ENCODE measurements at regions not wholly inside any gene's neighbourhood (a gene's known extent, or its start where the extent isn't known, plus 50 kb on each side); places are given as distances from the start of the nearest gene placed in this dataset.

DNA sequence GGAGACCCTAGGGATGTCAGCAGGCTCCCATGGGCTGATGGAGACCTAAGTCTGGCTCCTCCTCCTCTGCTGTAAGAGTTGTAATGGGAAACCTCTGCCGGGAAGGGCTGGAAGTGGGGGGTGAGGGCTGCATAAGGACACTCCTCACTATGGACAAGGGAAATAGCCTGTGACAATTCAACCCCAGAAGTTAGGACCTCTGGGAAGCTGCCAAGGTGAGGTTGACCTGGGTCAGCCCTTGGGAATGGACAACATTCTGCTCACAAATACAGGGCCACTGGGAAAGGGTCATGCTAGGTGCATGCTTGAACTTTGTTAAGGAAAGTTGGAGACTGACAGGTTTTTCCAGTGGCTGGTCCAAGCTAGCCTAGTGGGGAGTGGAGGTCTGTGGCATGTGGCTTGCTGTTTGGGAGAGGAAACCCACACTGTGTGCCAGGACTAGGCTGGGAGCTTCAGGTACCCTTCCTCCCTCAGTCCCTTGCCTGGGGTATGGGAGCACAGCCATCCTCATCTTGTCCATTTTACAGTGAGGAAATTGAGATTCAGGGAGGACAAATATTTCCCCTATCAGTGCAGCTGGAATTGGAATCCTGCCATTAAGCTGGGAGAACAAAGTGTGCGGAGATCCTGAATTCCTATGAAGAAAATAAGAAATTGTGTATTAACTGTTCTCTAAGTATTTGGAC, 190.4 kb downstream of the SALL1 start:
- no peak for DNase-seq (ENCODE audit: low read depth)

DNA sequence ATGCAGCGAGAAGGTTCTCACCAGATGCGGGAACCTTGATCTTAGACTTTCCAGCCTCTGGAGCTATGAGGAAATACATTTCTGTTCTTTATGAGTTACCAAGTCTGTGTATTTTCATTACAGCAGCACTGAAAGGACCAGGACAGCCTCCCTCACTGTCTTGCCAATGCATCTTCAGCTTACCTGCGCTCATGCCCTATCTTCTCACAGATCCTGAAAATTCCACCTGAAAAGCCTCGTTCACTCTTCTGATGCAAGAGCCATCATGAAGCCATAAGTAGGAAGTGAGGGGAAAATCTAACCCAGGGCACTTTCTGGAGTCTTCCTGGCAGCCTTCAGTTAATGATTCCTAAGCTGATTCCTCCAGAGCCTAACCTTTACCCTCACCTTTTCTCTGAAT, 194.0 kb downstream of the SALL1 start:
- DNase-seq (ENCODE audit: low read depth) = no peak

DNA sequence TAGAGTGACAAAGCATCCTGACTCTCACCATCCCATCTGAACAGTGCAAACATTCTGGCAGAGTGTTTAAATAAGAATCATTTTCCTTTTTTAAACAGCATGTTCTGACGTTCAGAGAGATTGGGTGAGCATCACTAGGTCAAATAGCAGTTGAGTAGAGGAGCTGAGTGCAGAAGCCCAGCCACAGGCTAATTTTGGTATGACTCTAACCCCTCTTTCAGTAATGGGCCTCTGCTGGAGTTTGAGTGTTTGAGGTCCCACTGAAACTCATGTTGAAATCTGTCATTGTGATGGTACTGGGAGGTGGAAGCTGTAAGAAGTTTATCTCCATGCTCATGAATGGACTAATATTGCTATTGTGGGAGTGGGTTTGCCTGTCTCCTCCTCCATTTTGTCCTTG, 194.4 kb downstream of the SALL1 start:
- no peak for DNase-seq (ENCODE audit: low read depth)

DNA sequence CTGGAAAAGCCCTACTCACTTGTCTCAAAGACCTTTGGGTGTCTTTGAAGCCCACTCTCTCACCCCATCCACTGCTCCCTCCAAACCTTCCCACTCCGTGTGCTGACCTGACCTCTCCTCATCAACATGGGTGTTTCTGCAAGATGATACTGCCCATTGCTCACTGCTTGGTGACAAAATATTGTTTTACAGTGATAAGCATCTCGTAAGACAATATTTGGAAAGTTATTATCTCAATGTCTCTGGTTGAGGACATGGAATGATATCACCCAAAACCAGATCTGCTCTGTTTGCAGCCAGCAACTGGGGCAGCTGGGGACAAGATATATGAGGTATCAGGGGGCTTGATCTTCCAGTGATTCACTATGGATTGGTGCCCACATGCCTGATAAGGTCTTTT, 195.8 kb downstream of the SALL1 start:
- DNase-seq (ENCODE audit: low read depth) = no peak

DNA sequence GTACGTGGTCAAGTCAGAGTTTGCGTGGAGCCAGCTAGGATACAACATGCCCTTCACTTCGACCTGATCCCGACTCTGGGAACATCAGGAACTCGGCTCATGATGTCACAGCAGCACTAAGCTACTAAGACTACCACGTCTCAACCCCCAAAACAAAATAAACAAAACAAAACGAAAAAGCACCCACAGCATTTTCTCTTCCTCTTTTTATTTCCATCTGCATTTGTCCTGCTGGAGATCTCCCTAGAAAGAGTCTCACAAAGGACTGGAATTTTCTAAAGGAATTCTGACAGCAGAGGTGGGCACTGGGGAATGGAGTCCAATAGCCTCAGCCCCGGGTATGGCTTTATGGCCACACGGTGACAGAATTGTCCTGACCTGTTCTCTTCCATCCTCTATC, 196.6 kb downstream of the SALL1 start:
- DNase-seq (ENCODE audit: low read depth) = no peak

DNA sequence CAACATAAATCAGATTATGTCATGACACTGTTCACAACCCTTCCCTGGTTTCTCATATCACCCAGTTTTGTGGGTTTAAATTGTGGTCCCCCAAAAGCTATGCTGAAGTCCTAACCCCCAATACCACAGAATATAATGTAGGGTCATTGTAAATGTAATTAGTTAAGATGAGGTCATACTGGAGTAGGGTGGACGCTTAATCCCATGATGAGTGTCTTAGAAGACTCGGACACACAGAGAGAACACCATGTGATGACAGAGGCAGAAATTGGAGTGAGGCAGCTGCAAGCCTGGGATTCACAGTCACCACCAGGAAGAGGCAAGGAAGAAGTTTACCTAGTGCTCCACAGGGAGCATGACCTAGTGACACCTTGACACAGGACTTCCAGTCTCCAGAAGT, 197.8 kb downstream of the SALL1 start:
- DNase-seq (ENCODE audit: low read depth) = no peak

DNA sequence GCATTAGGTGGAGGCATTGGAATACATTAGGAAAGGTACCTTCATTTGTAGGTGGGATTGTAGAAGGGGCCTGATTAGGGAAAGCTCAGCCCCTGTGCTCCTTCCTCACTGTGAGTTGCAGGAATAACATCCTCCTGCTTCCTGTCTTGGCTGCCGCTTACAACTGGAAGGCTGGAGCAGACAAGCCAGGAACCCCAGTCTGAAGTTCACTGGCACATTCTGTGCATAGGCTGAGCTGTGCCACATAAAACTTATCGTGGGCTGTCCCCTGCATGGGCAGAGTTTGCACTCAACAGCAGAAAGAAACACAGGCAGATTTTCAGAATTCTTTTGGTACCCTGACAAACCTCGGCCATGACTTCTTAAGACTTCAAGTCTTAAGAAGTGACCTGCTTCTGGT, 200.1 kb downstream of the SALL1 start:
- DNase-seq (ENCODE audit: low read depth) = no peak

DNA sequence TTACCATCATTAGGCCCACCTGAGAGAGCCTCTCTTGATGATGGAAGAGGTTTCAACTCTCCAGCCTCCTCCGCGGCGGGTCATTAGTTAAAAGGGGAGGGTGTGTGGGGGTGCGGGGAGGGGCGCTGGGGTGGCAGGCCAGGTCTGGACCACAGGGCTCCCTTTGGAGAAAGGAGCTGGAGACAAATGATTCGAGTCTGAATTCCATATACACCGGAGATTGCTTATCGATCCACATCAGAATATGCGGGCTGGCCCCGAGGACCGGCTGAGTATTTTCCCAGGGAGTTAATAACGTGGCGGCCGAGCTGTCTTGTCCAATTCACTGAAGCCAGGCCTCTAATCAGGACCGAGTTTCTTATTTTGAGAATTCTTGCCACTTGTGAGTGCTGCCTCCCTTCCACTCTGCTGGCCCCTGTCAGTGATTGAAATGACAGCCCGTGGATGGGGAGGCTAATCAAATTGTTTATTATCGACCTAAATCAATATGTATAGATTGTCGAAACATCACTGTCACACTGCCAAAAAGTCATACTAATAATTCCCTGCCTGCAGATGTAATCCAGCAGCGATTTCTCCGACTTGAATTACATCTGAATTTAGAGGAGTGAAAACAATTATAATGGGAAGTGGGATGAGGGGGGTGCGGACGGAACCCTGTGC, 202.7 kb downstream of the SALL1 start:
- DNase-seq (ENCODE audit: low read depth) = no peak

DNA sequence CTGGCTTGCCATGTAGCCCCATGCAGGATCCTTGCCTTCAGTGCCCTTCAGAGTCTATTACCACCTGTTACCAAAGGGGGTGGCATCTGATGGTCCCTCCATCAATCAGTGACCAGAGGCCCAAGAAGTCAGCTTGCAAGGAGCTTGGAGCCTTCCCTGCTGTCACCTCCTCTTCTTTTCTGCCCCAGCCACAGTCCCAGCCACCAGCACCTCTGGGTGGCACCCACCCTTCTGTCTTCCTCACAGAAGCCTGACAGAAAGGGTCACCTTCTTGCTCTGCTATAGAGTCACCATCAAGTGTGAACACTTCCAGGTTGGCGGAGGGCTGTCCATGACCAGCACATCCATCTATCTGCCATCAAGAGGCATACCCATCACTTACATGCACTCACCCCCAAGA, 203.2 kb downstream of the SALL1 start:
- no peak for DNase-seq (ENCODE audit: low read depth)

DNA sequence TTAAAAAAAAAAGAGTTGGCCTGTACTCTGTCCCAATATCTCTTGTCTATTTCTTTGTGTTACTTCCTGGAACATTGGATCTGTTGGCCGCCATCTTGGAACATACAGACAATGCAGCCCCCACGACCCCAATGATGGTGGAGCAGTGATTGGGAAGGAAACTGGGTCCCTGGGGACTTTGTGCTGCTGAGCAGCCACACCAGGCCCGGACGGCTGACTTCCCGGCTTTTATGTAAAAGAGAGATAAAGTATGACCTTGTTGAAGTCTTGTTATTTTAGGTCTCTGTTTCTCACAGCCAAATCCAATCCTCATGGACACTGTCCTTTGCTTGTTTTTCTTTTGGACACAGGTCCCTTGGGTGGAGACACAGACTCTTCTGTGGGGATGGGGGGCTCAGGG, 204.5 kb downstream of the SALL1 start:
- no peak for DNase-seq (ENCODE audit: low read depth)

DNA sequence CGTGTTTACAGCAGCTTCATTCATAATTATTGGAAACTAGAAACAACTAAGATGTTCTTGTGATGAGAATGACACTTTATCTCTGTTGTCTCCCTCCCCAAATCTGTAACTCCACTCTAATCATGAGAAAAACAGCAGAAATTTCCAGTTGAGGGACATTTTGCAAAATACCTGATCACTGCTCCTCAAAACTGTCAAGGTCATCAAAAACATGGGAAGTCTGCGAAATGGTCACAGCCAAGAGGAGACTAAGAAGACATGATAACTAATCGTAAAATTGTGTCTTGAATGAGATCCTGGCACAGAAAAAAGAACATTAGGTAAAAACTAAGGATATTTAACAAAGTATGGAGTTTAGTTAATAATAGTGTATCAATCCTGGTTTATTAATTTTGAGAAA, 204.2 kb downstream of the CYLD start:
- no peak for DNase-seq (ENCODE audit: low read depth)

DNA sequence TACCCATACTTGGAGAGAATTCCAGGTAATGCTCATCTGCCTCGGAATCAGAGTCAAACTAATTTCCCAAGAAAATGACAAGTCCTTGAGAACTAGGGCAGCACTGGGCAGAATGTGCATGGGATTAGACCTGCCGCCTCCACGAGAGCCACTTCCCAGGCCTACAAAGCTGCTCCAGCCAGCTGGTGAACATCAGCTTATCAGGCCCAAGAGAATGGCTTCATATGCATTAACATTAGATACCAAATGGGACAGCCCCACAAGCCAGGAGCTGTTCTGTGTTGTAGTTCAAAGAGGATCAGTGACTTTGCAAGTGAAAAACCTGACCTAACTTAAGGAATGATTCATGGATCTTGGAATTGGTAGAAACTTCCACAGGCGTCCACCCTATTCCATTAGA, 203.3 kb downstream of the CYLD start:
- DNase-seq (ENCODE audit: low read depth) = no peak

DNA sequence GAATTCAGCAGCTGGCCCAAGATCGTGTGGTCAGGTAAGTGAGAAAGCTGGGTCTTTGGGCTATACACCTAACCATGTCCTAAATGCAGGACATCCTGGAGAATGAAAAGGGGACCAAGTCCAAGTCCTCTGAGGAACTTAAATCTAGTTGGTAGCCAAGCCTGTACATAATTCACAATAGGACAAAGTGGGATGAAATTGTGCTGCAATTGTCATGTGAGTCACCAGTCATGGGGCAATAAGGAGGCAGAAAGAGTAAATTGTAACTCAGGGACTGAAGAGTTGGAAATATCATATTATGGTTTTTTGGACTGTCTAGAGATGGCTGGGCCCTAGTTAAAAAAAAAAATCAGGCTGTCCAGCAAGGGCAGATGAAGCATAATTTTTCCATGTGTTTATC, 202.6 kb downstream of the CYLD start:
- DNase-seq (ENCODE audit: low read depth) = no peak

DNA sequence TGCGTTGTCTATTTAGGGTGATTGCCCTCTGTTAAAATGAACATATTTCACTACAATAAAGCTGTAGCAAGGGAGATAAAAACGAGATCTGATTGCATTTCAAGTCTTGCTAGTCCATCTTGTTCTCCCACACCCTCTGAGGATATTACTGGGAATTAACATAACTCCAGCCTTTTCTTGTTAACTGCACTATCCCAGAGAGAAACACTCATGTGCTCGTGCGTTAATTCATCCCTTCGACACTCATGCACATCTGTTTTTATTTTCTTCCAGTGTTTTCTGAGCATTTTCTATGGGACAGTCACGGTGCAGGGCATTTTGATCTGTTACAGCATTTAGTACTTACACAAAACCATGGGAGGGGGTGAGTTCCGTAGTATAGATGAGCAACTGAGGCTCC, 202.1 kb downstream of the CYLD start:
- DNase-seq (ENCODE audit: low read depth) = no peak

DNA sequence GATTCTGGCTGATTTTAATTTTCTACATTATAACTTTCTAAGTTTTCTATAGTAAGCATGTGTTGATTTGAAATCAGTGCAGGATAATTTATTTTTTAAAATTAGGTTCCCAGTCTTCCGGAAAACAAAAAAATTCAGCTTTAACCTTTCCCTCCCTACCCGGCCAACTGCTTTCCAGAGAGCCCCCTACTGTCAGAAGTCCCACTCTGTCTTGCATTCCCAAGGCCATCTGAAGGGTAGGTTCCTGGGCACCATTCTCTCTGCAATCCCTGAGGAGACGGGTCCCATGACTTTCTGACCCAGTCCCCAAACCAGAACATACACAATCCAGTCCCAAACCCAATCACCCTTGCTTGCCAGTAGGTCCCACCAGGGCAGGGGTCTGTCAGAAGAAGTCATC, 200.3 kb downstream of the CYLD start:
- DNase-seq (ENCODE audit: low read depth) = no peak

DNA sequence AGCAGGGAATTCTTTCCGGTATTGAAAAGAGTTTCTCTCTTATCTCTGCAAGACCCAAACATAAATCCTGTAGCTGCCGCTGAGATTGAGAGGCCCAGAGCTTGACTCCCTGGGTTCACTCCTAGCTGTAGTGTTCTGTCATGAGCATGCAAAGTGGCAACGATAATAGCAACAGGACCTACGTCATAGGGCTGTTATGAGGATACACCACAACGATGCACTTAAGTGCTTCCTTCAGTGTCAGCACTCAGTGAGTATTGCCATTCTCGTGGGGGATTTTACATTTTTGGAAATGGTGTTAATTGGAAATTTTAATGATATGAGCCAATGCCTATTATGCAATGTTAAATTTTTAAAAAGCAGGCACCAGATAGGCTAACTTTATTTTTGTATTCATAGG, 199.8 kb downstream of the CYLD start:
- DNase-seq (ENCODE audit: low read depth) = no peak

DNA sequence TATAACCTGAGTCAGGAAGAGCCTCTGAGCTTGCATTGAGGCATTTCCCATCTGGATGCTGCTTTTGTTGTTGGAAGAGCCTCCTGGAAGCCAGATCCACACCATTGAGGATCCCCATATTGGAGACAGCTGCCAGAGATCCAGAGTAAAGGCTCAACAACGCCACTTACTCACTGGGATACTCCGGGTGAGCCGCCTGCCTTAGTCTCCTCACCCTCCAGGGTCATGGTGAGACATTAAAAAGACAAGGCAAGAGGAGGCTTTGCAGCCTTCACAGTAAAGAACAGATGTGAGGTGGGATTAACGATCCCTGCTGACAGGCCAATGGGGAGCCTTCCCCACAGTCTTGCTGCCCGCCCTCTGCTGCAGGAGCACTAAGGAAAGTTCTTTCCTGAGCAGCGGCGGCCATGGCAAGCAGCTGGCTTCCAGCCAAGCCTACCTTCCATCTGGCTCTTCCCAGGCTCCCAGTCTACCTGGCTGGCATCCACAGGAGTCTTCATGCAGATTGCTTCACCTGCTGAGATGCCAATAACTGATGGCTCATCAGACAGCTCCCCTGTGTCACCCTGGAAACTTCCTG, 198.5 kb downstream of the CYLD start:
- DNase-seq (ENCODE audit: low read depth) = no peak

DNA sequence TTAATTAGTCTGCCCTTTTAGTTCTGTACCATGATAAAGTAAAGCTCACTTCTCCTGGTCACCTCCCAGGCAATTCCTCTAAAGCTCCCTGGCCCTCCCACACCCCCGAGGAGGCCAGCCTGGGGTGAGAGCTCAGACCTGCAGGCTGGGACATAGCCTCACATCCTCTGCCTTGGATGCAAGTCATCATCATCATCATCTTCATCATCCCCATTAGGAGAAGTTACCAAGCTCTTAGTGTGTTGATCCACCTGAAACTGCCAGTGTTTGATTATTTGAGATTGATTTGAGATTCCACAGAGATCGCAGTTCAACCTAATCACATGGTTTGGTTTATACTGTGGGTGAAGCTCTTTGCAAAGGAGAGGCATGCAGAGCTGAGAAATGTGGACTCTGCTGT, 197.5 kb downstream of the CYLD start:
- DNase-seq (ENCODE audit: low read depth) = no peak

DNA sequence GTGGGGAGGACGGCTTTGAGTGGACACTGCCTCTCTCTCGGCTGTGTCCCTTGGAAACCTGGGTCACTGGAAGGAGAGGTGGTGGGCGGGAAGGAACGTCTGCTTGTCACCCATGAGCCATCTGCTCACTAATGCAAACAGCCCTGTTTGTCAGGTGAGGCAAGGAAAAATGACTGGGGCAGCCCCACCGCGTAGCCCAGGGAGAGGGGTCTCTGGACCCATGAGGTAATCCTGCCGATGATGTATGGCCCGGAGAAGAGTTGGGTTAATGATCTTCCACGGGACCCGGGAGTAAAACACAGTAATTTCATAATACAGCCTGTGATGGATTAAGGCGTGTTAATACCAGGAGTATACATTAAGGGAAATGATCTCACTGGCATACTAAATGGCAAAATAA, 197.0 kb downstream of the CYLD start:
- DNase-seq (ENCODE audit: low read depth) = no peak

DNA sequence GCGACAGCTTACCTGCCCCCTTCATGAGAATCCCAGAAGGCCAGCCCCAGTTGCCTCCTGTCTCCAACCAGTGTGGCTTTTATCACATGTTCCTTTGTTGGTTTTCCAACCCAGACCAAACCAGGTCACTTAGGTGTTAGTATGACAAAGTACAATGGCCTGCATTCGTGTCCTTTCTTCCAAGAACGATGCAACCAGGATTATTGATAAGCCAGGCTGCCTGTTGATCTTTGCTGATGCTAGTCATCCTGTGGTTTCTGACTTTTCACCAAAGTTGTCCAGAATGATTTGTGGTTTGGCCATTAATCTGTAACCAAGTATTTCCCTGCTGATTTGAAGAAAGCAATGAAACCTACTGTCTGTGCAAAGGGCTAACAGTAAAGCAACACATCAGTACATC, 191.4 kb downstream of the CYLD start:
- DNase-seq (ENCODE audit: low read depth) = no peak

DNA sequence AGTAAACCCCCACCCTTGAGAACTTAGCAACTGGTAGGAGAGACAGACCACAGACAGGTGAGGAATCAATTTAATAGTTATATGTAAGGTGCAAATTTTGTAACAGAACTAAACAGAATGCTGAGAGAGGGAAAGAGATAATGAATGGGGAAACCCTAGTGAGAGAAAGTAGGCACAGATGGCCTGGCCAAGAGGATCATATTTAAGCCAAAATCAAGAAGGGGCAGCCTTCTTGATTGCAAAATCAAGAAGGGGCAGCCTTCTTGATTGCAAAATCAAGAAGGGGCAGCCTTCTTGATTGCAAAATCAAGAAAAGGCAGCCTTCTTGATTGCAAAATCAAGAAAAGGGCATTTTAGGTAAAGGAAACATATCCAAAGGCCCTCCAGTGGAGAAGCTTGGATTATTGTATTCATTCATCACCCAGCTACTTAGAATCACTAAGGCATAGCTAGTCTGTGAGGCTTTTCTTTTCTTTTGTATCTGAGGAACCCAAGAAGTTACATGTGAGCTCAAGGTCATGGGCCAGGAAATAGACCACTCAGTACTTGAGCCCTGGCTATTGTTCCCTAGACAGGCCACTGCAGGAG, 190.6 kb downstream of the CYLD start:
- DNase-seq (ENCODE audit: low read depth) = no peak

DNA sequence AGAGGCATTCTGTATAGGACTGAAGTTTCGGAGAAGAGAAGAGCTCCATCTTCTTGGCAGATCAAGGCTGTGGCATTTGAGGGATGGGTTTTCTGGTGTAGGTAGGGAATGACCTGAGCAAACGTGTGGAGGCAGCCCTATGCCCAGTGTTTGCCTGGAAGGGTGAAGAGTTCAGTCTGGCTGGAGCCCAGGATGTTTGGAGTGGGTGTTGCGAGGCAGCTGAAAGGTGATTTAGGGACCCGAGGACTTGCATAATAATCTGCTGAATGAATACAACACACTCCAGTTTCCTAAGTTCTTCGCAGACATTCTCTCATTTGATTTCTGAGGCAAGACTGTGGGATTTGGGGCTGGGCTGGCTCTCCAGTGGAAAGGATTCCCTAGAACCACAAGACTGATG, 186.2 kb downstream of the CYLD start:
- no peak for DNase-seq (ENCODE audit: low read depth)

DNA sequence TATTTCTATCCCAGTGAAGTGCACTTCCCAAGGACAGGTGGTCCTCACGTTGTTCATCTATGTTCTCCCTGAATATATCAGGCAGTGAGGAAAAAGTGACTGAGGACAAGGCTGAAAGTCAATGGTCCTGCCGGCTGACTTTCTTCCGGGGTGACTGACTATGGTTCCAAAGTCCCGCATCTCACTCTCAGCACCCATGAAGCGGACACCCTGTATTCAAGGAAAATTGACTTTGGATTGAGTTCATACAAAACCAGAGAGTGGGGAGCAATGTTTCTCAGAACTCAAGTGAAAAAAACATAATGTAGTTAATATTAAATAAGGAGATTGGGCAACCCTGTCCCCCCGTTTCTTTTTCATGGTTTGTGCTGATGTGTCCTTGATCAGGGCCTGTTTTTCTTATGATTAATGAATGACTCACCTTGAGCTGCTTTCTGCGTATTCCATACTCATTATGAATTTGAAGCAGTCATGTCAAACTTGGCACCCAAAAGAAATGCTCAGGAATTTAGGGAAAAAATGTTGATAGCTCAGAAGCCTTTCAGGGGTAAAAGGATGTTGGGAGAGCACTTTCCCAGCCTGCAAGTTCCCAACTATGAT, 184.0 kb downstream of the CYLD start:
- peak; percentile 14 for DNase-seq (ENCODE audit: low read depth)
